LNCAP (cell line): ENCODE measurements at regions not wholly inside any gene's neighbourhood (a gene's known extent, or its start where the extent isn't known, plus 50 kb on each side); places are given as distances from the start of the nearest gene placed in this dataset.

Experiments
- CTCF ChIP-seq: fragments of 450-650 bp; IDR thresholded peaks from 2 replicates; pipeline ENCODE4 v1.5.1; 2017; ENCODE audit warnings: mild to moderate bottlenecking

GRCh38 chr12:19924360-19924759, 444.0 kb upstream of the PDE3A start:
- no peak for TF ChIP-seq CTCF

- no peak for TF ChIP-seq CTCF
Measured at GRCh38 chr12:19925841-19926240, 442.5 kb upstream of the PDE3A start.

GRCh38 chr12:19926266-19926665, 442.1 kb upstream of the PDE3A start:
- no peak for TF ChIP-seq CTCF

GRCh38 chr12:19927661-19928060, 440.7 kb upstream of the PDE3A start:
- TF ChIP-seq CTCF, result no peak

GRCh38 chr12:19932413-19932812, 435.9 kb upstream of the PDE3A start:
- TF ChIP-seq CTCF, result no peak

GRCh38 chr12:19933924-19934323, 434.4 kb upstream of the PDE3A start:
- no peak for TF ChIP-seq CTCF

GRCh38 chr12:19937161-19937560, 431.2 kb upstream of the PDE3A start:
- TF ChIP-seq CTCF, result no peak

- TF ChIP-seq CTCF, result no peak
Measured at GRCh38 chr12:19938031-19938430, 430.3 kb upstream of the PDE3A start.
